ENCODE measurements at regions not wholly inside any gene's neighbourhood (a gene's known extent, or its start where the extent isn't known, plus 50 kb on each side); places are given as distances from the start of the nearest gene placed in this dataset.

- DNase-seq (ENCODE audit: low read depth in 2 of 2), result no peak
These were observed 58.6 kb downstream of the LIG4 start for GRCh38 chr13:108156749-108157148.

GRCh38 chr13:108155185-108156106 lies 59.9 kb downstream of the LIG4 start:
- DNase-seq (ENCODE audit: low read depth in 2 of 2), result peak; percentile 28 to 39

- no peak for DNase-seq (ENCODE audit: low read depth in 2 of 2)
These were observed 60.9 kb downstream of the LIG4 start for GRCh38 chr13:108154421-108154858.

- DNase-seq (ENCODE audit: low read depth in 2 of 2), result no peak
These were observed 68.7 kb downstream of the LIG4 start for GRCh38 chr13:108146642-108147041.

GRCh38 chr13:108142702-108143436 lies 72.5 kb downstream of the LIG4 start:
- DNase-seq (ENCODE audit: low read depth in 2 of 2), result no peak

- no peak for DNase-seq (ENCODE audit: low read depth in 2 of 2)
These were observed 78.2 kb downstream of the LIG4 start for GRCh38 chr13:108137176-108137575.

- no peak for DNase-seq (ENCODE audit: low read depth in 2 of 2)
These were observed 87.9 kb downstream of the LIG4 start for GRCh38 chr13:108127406-108127805.

- no peak for DNase-seq (ENCODE audit: low read depth in 2 of 2)
These were observed 89.3 kb downstream of the LIG4 start for GRCh38 chr13:108126056-108126455.

GRCh38 chr13:108121406-108121805 lies 93.9 kb downstream of the LIG4 start:
- no peak for DNase-seq (ENCODE audit: low read depth in 2 of 2)

GRCh38 chr13:108120856-108121255 lies 94.5 kb downstream of the LIG4 start:
- no peak for DNase-seq (ENCODE audit: low read depth in 2 of 2)

GRCh38 chr13:108120302-108120701 lies 95.0 kb downstream of the LIG4 start:
- no peak for DNase-seq (ENCODE audit: low read depth in 2 of 2)

GRCh38 chr13:108115738-108116137 lies 99.6 kb downstream of the LIG4 start:
- no peak for DNase-seq (ENCODE audit: low read depth in 2 of 2)

- DNase-seq (ENCODE audit: low read depth in 2 of 2), result no peak
These were observed 101.9 kb downstream of the LIG4 start for GRCh38 chr13:108113407-108113806.

GRCh38 chr13:108104736-108105135 lies 110.6 kb downstream of the LIG4 start:
- no peak for DNase-seq (ENCODE audit: low read depth in 2 of 2)

- no peak for DNase-seq (ENCODE audit: low read depth in 2 of 2)
These were observed 112.6 kb downstream of the LIG4 start for GRCh38 chr13:108102771-108103170.

- no peak for DNase-seq (ENCODE audit: low read depth in 2 of 2)
These were observed 118.9 kb downstream of the LIG4 start for GRCh38 chr13:108096301-108096915.

- no peak for DNase-seq (ENCODE audit: low read depth in 2 of 2)
These were observed 120.3 kb downstream of the LIG4 start for GRCh38 chr13:108095036-108095435.

- no peak for DNase-seq (ENCODE audit: low read depth in 2 of 2)
These were observed 121.7 kb downstream of the LIG4 start for GRCh38 chr13:108093616-108094015.

GRCh38 chr13:108087810-108088209 lies 127.5 kb downstream of the LIG4 start:
- DNase-seq (ENCODE audit: low read depth in 2 of 2), result no peak

- DNase-seq (ENCODE audit: low read depth in 2 of 2), result no peak
These were observed 128.7 kb downstream of the LIG4 start for GRCh38 chr13:108086678-108087077.

- DNase-seq (ENCODE audit: low read depth in 2 of 2), result no peak
These were observed 130.5 kb downstream of the LIG4 start for GRCh38 chr13:108084840-108085239.

GRCh38 chr13:108083056-108083455 lies 132.3 kb downstream of the LIG4 start:
- DNase-seq (ENCODE audit: low read depth in 2 of 2), result no peak
